Hypothalamus (tissue), 51 donors: ENCODE measurements at regions not wholly inside any gene's neighbourhood (a gene's known extent, or its start where the extent isn't known, plus 50 kb on each side); places are given as distances from the start of the nearest gene placed in this dataset.

Experiments used
- DNase-seq, 51 donors: peaks; one replicate each; lab custom pipeline; 2025; lab: John Stamatoyannopoulos, UW

- peak in 2 of 51 donors; percentile 2 to 15 for DNase-seq
Measured at GRCh38 chr7:22008087-22008486, 62.4 kb upstream of the CDCA7L start.

DNA sequence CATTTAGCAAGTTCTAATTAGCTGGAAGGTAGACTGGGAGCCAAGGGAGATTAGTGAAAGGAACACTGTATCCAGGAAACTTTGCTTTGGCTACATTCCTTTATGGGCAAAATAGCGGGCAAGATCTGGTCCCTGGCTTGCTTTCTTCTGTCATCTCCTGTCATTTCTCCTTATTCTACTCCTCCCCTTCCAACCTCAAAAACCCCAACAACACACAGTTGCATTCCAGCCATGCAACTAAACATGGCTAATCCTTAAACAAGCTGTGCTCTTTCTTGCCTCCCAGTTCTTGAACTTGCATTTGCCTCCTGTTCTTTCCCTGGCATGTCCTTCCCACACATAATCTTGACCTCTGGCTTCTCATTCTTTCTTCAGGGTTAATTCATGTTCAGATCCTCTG is 59.5 kb upstream of the CDCA7L start:
- no peak for DNase-seq

- no peak for DNase-seq
Measured at GRCh38 chr7:22002726-22003125, 57.0 kb upstream of the CDCA7L start.

- peak in 3 of 51 donors; percentile 19 to 65 (median 44) for DNase-seq
Measured at GRCh38 chr7:22001345-22002004, 55.8 kb upstream of the CDCA7L start.

- no peak for DNase-seq
Measured at GRCh38 chr7:21999896-22000295, 54.2 kb upstream of the CDCA7L start.

GRCh38 chr7:21996641-21997040 is 50.9 kb upstream of the CDCA7L start:
- DNase-seq: no peak
